Subcutaneous abdominal adipose tissue (tissue), 5 donors: ENCODE measurements at regions not wholly inside any gene's neighbourhood (a gene's known extent, or its start where the extent isn't known, plus 50 kb on each side); places are given as distances from the start of the nearest gene placed in this dataset.
"Not testable (repeated sequence)": the region's sequence is repeated elsewhere in the genome, so short reads cannot be mapped to it uniquely, and the experiment has no call there.

Experiments used
- H3K27ac ChIP-seq: one replicate; pipeline ENCODE4 v1.7.0; 2013; ENCODE audit warnings: low read depth, mild to moderate bottlenecking, inconsistent platforms, low read length, moderate library complexity
- H3K27me3 ChIP-seq, 5 donors: one replicate each; pipeline ENCODE4 v1.7.0; 2013; ENCODE audit warnings: low read length in 5 of 5, inconsistent platforms in 1 of 5; ENCODE audit not compliant: control insufficient read depth in 5 of 5, insufficient read depth in 4 of 5
- H3K36me3 ChIP-seq, 5 donors: one replicate each; pipeline ENCODE4 v1.7.0; 2013; ENCODE audit warnings: low read length in 5 of 5; ENCODE audit not compliant: control insufficient read depth in 5 of 5, insufficient read depth in 5 of 5
- H3K4me1 ChIP-seq, 5 donors: one replicate each; pipeline ENCODE4 v1.7.0; 2013; ENCODE audit warnings: low read length in 5 of 5, mild to moderate bottlenecking in 3 of 5, moderate library complexity in 1 of 5; ENCODE audit not compliant: control insufficient read depth in 5 of 5, insufficient read depth in 5 of 5
- H3K4me3 ChIP-seq, 5 donors: one replicate each; pipeline ENCODE4 v1.7.0; 2013; ENCODE audit warnings: low read length in 5 of 5, low read depth in 1 of 5
- H3K9ac ChIP-seq, 5 donors: one replicate each; pipeline ENCODE4 v1.7.0; 2013; ENCODE audit warnings: low read length in 5 of 5, mild to moderate bottlenecking in 4 of 5, moderate library complexity in 3 of 5
- H3K9me3 ChIP-seq, 5 donors: one replicate each; pipeline ENCODE4 v1.7.0; 2013; ENCODE audit warnings: low read length in 5 of 5; ENCODE audit not compliant: control insufficient read depth in 5 of 5
- donor health status: healthy.
- donor health status: healthy.
- donor health status: healthy.
- donor health status: healthy.
- donor health status: healthy.

DNA sequence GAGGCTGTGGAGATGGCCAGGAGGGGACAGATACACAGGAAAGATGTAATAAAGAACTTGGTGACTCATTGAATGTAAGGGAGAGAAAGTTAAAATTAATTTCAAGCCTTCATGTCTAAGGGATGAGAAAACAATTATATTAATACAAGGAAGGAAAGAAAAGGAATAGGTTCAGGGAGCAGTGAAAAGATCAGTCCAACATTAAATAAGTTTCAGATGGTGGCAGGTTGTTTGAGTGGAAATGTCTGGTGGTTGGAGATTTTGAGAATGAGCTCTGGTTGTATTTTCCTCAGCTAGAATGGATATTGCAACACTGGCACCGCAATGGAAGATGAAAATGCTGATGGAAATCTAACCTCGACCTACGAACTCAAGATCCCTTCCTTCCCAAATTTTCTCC is 304.3 kb downstream of the COL12A1 start:
- Histone ChIP-seq H3K27me3 (no peaks in the 10 kb centered on the region), H3K9me3 (peaks cover 4 to 23% (median 17%) of the 10 kb centered on the region in 5 donors), H3K36me3 (no peaks in the 10 kb centered on the region), H3K4me1 (no peaks in the 10 kb centered on the region), H3K4me3 (no peak overlapping the region), H3K9ac (no peak overlapping the region), H3K27ac (no peak overlapping the region)

DNA sequence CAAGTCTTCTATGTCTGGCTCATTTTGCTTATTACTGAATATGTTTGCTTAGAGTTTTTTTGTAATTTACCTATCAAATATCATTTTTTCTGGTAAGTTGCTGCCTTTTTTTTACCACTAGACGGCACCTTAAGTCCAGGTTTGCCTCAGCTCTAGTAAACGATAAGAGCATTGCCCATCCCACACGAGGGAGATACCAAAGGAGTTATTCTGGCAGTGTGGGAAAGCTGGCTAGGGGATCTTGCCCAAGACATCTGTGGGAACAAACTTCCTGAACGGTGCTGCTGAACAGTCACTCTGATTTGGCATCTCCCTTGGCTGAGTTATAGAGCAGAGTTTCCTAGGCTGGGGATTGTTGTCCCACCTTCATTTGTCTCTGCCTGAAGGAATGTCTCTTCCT is 306.4 kb downstream of the COL12A1 start:
- no peak overlapping the region for H3K27ac ChIP-seq
- H3K36me3 ChIP-seq = no peaks in the 10 kb centered on the region
- peaks cover 4 to 23% (median 18%) of the 10 kb centered on the region in 5 donors for H3K9me3 ChIP-seq
- H3K4me1 ChIP-seq = no peaks in the 10 kb centered on the region
- H3K27me3 ChIP-seq = no peaks in the 10 kb centered on the region
- H3K4me3 ChIP-seq = no peak overlapping the region
- H3K9ac ChIP-seq = no peak overlapping the region

DNA sequence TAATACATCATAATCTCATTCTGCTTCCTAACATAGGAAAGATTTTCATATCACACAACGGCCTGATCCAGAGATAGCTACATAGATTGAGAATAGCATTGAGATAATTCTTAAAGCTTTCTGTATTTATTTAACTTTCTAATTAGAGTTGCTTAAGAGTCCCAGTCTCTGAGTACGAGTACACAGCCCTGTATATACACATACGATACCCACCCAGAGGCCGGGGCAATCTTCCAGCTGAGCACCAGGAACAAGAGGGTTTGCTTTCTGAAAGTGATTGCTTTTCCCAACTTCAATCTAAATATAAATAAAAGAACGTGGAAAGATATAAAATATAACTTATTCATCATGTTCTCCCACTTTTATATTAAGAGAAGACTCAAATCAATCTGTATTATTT is 313.8 kb downstream of the COL12A1 start:
- peaks cover 0 to 9% (median 8%) of the 10 kb centered on the region in 5 donors for H3K4me1 ChIP-seq
- H3K27me3 ChIP-seq = no peaks in the 10 kb centered on the region
- H3K9me3 ChIP-seq = peaks cover 0 to 5% (median 0%) of the 10 kb centered on the region in 5 donors
- no peak overlapping the region for H3K4me3 ChIP-seq
- H3K9ac ChIP-seq = no peak overlapping the region
- no peaks in the 10 kb centered on the region for H3K36me3 ChIP-seq
- H3K27ac ChIP-seq = peak overlapping the region; percentile 50

DNA sequence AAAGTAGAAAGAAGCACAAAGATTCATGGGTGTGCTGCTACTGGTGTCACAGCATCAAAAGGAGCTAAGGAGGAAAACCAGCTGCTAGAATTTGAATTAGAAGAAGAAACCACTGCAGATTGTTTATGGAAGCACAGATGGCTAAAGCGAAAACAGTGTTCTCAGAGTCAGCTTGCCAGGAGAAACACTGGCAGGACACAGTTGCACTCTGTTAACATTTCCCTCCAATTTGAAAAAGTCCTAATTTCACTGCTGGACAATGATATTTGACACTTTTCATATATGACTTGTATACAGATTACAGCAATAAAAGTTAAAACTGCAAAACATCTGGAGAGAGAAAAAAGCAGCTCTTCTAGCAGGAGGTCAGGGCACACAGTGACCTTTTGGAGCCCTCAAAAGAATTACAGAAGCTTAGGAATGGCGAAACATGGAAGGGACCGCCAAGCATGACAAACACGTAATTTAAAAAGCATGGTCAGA is 314.5 kb downstream of the COL12A1 start:
- Histone ChIP-seq H3K4me1 (peaks cover 0 to 9% (median 8%) of the 10 kb centered on the region in 5 donors), H3K27me3 (no peaks in the 10 kb centered on the region), H3K27ac (peak overlapping the region; percentile 50), H3K9ac (no peak overlapping the region), H3K9me3 (peaks cover 0 to 5% (median 0%) of the 10 kb centered on the region in 5 donors), H3K36me3 (no peaks in the 10 kb centered on the region), H3K4me3 (no peak overlapping the region)

DNA sequence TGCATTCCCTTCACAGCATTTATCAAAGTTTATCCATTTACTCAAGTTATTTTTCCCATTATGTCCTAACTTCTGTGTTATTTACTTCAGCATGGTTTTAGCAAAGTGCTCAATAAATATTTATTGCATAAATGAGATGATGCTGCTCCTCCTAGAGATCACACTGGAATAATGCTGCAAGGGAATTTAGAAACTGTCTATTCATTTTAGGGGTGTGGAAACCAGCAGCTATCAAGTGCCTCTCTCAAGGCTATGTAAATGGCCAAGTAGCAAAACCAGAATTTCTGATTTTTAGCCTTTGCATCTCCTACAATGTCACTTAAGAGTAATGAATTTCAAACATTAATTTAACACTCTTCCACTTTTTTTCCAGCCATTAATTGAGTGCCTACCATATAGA is 316.2 kb downstream of the COL12A1 start:
- Histone ChIP-seq H3K27ac (no peak overlapping the region), H3K4me3 (no peak overlapping the region), H3K36me3 (no peaks in the 10 kb centered on the region), H3K27me3 (no peaks in the 10 kb centered on the region), H3K4me1 (peaks cover 0 to 9% (median 8%) of the 10 kb centered on the region in 5 donors), H3K9me3 (no peaks in the 10 kb centered on the region), H3K9ac (no peak overlapping the region)

DNA sequence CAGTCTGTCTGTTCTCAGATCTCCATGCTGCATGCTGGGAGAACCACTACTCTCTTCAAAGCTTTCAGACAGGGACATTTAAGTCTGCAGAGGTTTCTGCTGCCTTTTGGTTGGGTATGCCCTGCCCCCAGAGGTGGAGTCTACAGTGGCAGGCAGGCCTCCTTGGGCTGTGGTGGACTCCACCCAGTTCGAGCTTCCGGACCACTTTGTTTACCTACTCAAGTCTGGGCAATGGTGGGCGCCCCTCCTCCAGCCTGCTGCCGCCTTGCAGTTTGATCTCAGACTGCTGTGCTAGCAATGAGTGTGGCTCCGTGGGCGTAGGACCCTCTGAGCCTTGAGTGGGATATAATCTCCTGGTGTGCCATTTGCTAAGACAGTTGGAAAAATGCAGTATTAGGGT is 317.1 kb downstream of the COL12A1 start:
- H3K27ac ChIP-seq, H3K36me3 ChIP-seq, H3K9me3 ChIP-seq, H3K9ac ChIP-seq, H3K27me3 ChIP-seq, H3K4me1 ChIP-seq, H3K4me3 ChIP-seq: not testable (repeated sequence)

DNA sequence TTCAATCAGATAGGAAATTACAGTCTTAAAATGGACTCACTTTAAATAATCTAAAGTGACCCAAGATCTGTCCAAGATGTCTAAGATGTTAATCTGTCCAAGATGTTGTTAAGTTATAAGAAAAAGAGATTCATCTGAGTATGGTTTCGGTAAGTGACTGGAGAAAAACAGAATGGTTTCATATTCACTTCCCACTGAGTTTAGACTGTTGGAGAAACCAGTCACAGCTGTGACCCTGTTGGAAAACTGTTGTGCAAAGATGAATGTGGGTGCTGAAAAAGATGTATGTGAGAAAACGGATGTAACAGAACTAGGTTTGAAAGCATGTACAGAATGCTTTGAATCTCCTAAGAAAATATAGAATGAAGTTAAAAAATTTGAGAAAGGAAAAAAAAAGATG is 325.9 kb downstream of the COL12A1 start:
- Histone ChIP-seq H3K4me3 (no peak overlapping the region), H3K36me3 (no peaks in the 10 kb centered on the region), H3K9ac (no peak overlapping the region), H3K27me3 (no peaks in the 10 kb centered on the region), H3K4me1 (no peaks in the 10 kb centered on the region), H3K9me3 (no peaks in the 10 kb centered on the region), H3K27ac (no peak overlapping the region)

DNA sequence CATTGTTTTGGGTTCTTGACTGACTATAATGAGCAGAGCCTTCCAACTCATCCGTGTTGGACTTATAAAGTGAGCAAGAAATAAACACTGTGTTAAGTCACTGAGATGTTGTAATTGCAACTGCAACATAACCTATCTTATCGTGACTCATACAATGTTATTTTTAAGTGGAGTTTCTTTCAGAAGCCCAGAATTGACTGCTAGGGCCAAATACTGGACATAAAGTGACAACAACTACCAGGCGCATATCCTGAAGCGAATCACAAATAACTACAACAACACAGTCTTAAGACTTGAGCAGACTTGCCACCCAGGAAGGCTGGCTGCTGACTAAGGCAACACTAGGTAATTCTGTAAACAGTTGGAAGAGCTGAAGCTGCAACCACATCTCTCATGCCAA is 326.6 kb downstream of the COL12A1 start:
- Histone ChIP-seq H3K27me3 (no peaks in the 10 kb centered on the region), H3K9ac (no peak overlapping the region), H3K4me3 (no peak overlapping the region), H3K4me1 (no peaks in the 10 kb centered on the region), H3K9me3 (no peaks in the 10 kb centered on the region), H3K27ac (no peak overlapping the region), H3K36me3 (no peaks in the 10 kb centered on the region)

DNA sequence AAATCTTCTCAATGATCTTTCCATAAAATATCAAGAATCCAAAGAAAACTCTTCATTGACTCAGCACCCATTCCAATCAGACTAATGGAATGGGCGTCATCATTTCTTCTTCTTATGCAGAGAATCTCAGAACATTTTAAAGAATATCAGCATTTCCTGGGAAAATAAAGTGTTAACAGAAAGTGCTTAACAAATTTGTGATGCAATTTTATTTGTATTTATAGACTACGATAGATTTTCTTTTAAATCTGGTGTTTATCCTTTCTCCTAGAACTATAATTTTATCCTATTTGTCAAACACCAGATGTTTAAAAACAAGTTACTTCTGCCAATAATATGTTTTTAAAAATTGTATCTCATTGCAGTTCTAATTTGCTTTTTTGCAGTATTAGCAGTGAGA is 330.7 kb downstream of the COL12A1 start:
- Histone ChIP-seq H3K27ac (no peak overlapping the region), H3K4me1 (no peaks in the 10 kb centered on the region), H3K9me3 (peaks cover 0 to 5% (median 4%) of the 10 kb centered on the region in 5 donors), H3K4me3 (no peak overlapping the region), H3K9ac (no peak overlapping the region), H3K36me3 (no peaks in the 10 kb centered on the region), H3K27me3 (no peaks in the 10 kb centered on the region)

DNA sequence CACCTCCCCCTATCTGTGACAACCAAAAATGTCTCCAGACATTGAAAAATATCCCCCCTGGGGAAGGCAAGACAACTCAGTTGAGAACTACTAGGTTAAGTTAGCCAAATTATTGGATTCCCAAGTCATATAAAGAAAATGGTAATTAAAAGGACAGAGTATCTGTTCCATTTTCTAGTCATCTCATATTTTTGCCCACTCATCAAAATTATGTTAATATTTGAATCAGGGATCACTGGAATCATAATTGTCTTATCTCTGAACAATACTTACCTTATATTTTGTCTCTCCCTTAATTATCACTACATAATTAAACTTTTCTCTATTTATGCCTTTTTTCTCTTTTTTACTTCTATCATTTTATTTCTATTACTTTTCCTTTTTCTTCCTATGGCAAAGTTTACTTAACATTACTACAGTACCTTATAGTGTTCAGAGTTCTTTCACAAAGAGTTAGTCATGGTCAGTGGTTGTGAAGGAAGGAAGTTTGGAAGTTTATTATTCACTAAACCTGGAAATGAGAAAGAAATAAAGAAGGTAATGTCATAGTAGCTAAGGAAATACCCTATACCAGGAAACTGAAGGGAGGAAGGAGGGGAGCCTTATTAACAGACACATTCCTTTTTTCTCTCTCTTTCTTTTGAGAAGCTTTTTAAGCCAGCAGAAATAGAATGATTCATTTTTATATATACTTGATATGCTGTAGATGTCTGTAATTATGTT is 332.9 kb downstream of the COL12A1 start:
- Histone ChIP-seq H3K4me3 (no peak overlapping the region), H3K36me3 (no peaks in the 10 kb centered on the region), H3K4me1 (no peaks in the 10 kb centered on the region), H3K9me3 (peaks cover 0 to 5% (median 4%) of the 10 kb centered on the region in 5 donors), H3K27me3 (no peaks in the 10 kb centered on the region), H3K27ac (no peak overlapping the region), H3K9ac (no peak overlapping the region)
